Kidney (tissue), 13 donors: ENCODE measurements at regions not wholly inside any gene's neighbourhood (a gene's known extent, or its start where the extent isn't known, plus 50 kb on each side); places are given as distances from the start of the nearest gene placed in this dataset.

ENCODE experiments used
- DNase-seq, 5 donors: peaks; one replicate each; pipeline ENCODE4 v3.0.0-alpha.2; 2013 to 2020
- FAIRE-seq: peaks from 2 replicates; lab custom pipeline; 2012; peaks lifted over from hg19 to GRCh38; lab: Jason Lieb, UNC
- H3K27ac ChIP-seq, 2 donors: one replicate each; pipeline ENCODE4 v1.7.0; 2013; ENCODE audit warnings: low read depth in 2 of 2, low read length in 2 of 2, inconsistent platforms in 1 of 2
- H3K27me3 ChIP-seq: one replicate; pipeline ENCODE4 v1.7.1; 2013; ENCODE audit warnings: low read length, inconsistent platforms; ENCODE audit not compliant: control insufficient read depth, insufficient read depth
- H3K36me3 ChIP-seq, 3 donors: one replicate each; pipeline versions ENCODE4 v1.7.0 to v1.7.1; 2013; ENCODE audit warnings: low read length in 3 of 3, control low read depth in 1 of 3, inconsistent platforms in 1 of 3; ENCODE audit not compliant: insufficient read depth in 3 of 3, control insufficient read depth in 2 of 3
- H3K4me1 ChIP-seq, 3 donors: one replicate each; pipeline versions ENCODE4 v1.7.0 to v1.7.1; 2013; ENCODE audit warnings: low read length in 3 of 3, inconsistent platforms in 1 of 3, low read depth in 1 of 3; ENCODE audit not compliant: control insufficient read depth in 2 of 3, insufficient read depth in 2 of 3
- H3K4me3 ChIP-seq, 3 donors: one replicate each; pipeline versions ENCODE4 v1.7.0 to v1.8.1; 2013; ENCODE audit warnings: low read length in 3 of 3, control low read depth in 1 of 3, inconsistent platforms in 1 of 3
- H3K9ac ChIP-seq, 3 donors: one replicate each; pipeline versions ENCODE4 v1.7.0 to v1.7.1; 2013; ENCODE audit warnings: low read length in 3 of 3, control low read depth in 1 of 3, inconsistent platforms in 1 of 3
- H3K9me3 ChIP-seq, 3 donors: one replicate each; pipeline versions ENCODE4 v1.7.0 to v1.7.1; 2013; ENCODE audit warnings: low read length in 3 of 3, control low read depth in 1 of 3, inconsistent platforms in 1 of 3; ENCODE audit not compliant: control insufficient read depth in 2 of 3, insufficient read depth in 1 of 3
- intact Hi-C: fragments of 100-400 bp; cut with DNase I; formaldehyde crosslinking; loops from one replicate; pipeline ENCODE4 v1.11.1; 2022
- TF ChIP-seq, protein P1 (sequence below): IDR thresholded peaks from 3 replicates; pipeline ENCODE4 v1.5.1; 2012; ENCODE audit warnings: mild to moderate bottlenecking, moderate library complexity, borderline replicate concordance; ENCODE audit not compliant: insufficient read depth; ENCODE audit errors: extremely low read depth
- donor health status: control.
- donor health status: control.
- donor health status: control.
- donor health status: control.
- donor health status: control.
- donor health status: DM: yes; HTN: yes; CAD: no.
- donor health status: Normal renal cell carcinoma (clear cell type).

GRCh38 chr21:27804515-27804914 lies 837.6 kb upstream of the ADAMTS5 start:
- H3K27ac ChIP-seq, result no peak overlapping the region
- intact Hi-C loops, result loop anchor here (10.0 kb wide), 1 partner anchor 950 kb away; no protein-coding TSS in a partner anchor
- FAIRE-seq, result no peak
- no peaks in the 10 kb centered on the region for H3K9me3 ChIP-seq
- no peak overlapping the region for H3K4me3 ChIP-seq
- H3K9ac ChIP-seq, result no peak overlapping the region
- no peak for DNase-seq
- no peaks in the 10 kb centered on the region for H3K27me3 ChIP-seq
- no peaks in the 10 kb centered on the region for H3K36me3 ChIP-seq
- TF ChIP-seq, protein P1, sequence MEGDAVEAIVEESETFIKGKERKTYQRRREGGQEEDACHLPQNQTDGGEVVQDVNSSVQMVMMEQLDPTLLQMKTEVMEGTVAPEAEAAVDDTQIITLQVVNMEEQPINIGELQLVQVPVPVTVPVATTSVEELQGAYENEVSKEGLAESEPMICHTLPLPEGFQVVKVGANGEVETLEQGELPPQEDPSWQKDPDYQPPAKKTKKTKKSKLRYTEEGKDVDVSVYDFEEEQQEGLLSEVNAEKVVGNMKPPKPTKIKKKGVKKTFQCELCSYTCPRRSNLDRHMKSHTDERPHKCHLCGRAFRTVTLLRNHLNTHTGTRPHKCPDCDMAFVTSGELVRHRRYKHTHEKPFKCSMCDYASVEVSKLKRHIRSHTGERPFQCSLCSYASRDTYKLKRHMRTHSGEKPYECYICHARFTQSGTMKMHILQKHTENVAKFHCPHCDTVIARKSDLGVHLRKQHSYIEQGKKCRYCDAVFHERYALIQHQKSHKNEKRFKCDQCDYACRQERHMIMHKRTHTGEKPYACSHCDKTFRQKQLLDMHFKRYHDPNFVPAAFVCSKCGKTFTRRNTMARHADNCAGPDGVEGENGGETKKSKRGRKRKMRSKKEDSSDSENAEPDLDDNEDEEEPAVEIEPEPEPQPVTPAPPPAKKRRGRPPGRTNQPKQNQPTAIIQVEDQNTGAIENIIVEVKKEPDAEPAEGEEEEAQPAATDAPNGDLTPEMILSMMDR, result no peak
- no peaks in the 10 kb centered on the region for H3K4me1 ChIP-seq

DNA sequence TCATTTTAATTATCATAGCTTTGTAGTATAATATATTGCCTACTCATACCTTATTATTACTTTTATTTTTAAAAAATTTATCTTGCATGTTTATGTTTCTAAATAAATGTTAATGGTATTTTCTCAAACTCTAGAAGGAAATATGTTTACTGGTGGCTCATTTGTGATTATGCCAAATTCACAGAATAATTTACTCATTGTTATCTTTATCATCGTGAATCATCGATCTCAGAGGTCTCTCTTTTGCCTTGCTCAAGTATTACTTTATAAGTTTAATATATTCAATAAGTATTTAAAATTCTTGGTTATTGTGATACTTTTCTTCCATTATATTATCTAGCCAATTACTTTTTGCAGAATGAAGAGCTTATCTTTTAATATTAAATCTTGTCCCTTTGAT lies 836.7 kb upstream of the ADAMTS5 start:
- TF ChIP-seq, protein P1, result no peak
- Histone ChIP-seq H3K27me3 (no peaks in the 10 kb centered on the region), H3K4me1 (no peaks in the 10 kb centered on the region), H3K9me3 (no peaks in the 10 kb centered on the region), H3K27ac (no peak overlapping the region), H3K36me3 (no peaks in the 10 kb centered on the region), H3K4me3 (no peak overlapping the region), H3K9ac (no peak overlapping the region)
- FAIRE-seq, result no peak
- intact Hi-C loops, result loop anchor here (10.0 kb wide), 1 partner anchor 949 kb away; no protein-coding TSS in a partner anchor
- no peak for DNase-seq

- Histone ChIP-seq H3K27ac (no peak overlapping the region), H3K9me3 (no peaks in the 10 kb centered on the region), H3K9ac (no peak overlapping the region), H3K27me3 (no peaks in the 10 kb centered on the region), H3K36me3 (no peaks in the 10 kb centered on the region), H3K4me1 (no peaks in the 10 kb centered on the region), H3K4me3 (peak overlapping the region in 1 of 3 donors; percentile 40)
- no peak for FAIRE-seq
- intact Hi-C loops, result loop anchor here (10.0 kb wide), 1 partner anchor 948 kb away; no protein-coding TSS in a partner anchor
- TF ChIP-seq, protein P1, result peak; percentile 70
- DNase-seq, result peak in 1 of 5 donors; percentile 37
These were observed 836.1 kb upstream of the ADAMTS5 start for GRCh38 chr21:27802816-27803475.
